SKM-1 treated with dmso at 0.1 percent for 144 hours (cell line): ENCODE measurements at regions not wholly inside any gene's neighbourhood (a gene's known extent, or its start where the extent isn't known, plus 50 kb on each side); places are given as distances from the start of the nearest gene placed in this dataset.

Experiments used
- DNase-seq: peaks from one replicate; lab custom pipeline; 2025; ENCODE audit not compliant: unreplicated experiment; lab: John Stamatoyannopoulos, UW

DNA sequence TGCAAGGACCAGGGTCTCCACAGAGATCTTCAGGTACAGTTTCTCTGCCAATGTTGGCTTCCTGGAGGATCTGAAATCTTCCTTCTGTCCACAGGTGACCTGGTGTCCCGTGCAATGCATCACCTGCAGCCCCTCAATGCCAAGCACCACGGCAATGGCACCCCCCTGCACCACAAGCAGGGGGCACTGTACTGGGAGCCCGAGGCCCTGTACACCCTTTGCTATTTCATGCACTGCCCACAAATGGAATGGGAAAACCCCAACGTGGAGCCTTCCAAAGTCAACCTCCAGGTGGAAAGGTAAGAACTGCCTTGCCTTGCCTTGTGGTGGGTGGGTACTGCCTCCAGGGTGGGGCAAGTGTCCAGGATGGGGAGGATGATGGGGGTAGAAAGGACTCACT, 141.8 kb upstream of the PWP1 start:
- no peak for DNase-seq

DNA sequence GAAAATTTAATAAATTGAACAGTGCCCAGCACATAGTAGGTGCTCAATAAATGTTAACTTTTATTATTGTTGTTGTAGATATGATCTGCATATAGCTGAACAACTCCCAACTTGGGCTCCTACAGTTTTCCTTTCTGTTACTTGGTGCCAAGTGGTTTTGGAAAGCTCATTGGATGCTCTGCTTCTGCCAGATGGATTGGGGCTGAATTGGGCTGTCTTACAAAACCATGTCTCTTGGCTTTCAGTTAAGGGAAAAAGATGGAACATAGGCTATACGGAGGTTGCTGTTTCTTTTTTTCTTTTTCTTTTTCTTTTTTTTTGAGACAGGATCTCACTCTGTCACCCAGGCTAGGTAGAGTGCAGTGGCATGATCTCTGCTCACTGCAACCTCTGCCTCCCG, 140.7 kb upstream of the PWP1 start:
- no peak for DNase-seq

GRCh38 chr12:107545737-107546353, 139.8 kb upstream of the PWP1 start:
- no peak for DNase-seq

DNA sequence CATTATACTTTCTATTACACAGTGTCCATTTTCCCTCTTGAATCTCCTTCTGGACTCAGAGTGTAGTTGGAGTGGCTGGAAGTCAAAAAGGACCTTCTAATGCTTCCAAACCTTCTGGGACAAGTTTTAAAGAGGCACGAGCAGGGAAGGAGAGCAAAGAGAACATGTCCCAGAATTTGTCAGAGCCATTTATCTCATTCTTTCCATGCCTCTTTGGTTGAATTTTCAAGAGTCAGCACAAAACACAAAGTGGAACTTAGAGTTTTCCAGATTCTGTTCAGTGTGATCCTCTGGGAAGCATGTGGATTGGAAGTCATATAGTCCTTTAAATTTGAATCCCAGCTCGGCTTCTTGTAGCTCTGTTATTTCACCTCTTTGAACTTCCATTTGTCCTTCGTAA, 138.2 kb upstream of the PWP1 start:
- DNase-seq = no peak

GRCh38 chr12:107549651-107550480, 135.7 kb upstream of the PWP1 start:
- no peak for DNase-seq

DNA sequence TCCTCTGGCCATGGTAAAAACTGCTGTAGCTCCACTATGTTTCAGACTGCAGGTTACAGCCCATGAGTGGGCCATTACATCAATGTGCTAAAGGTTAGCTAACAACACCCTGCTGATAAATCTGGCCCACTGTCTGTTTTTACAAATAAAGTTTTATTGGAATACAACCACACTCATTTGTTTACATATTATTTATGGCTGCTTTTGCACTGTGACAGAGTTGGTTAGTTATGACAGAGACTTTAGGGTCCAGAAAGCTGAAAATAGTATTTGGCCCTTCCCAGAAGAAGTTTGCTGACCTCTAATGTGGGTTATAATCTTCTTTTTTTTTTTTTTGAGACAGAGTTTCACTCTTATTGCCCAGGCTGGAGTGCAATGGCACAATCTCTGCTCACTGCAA, 134.2 kb upstream of the PWP1 start:
- DNase-seq = no peak

DNA sequence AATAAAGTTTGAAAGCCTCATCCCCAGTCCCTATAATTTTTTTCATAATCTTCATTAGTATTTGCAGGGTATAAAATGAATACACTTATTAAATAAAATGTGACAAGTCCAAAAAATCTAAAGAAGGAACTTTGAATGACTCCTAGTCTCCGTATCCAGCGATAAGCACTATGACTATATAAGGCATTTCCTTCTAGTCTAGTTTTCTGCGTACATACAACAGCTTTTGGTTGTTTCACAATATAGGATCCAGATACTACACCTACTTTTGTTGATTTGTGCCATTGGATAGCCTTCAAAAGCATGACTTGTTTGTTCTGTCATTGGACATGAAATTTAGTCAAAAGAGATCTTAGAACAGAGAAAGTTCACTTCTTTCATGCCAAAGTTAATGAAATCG, 133.3 kb upstream of the PWP1 start:
- no peak for DNase-seq

DNA sequence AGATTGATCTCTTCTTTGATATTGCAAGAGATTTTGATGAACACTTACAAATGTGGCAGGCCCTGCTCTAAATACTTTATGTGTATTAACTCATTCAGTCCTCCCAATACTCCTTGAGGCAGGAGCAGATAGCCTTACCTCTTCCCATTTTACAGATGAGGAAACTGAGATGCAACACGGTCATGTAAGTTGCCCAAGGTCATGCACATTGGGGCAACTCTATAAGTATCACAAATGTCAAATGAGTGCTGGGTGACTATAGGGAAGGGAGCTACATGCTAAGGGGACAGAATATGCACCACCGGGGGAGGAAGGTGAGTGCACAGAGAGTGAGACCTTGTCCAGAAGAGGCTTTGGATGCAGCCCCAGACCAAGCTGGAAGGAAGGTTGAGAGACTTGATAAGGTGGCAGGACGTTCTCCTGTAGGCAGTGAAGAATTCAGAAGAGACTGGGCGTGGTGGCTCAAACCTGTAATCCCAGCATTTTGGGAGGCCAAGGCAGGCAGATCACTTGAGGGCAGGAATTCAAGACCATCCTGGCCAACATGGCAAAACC, 132.3 kb upstream of the PWP1 start:
- DNase-seq = no peak

- no peak for DNase-seq
These were observed 130.7 kb upstream of the PWP1 start for GRCh38 chr12:107554941-107555340.

DNA sequence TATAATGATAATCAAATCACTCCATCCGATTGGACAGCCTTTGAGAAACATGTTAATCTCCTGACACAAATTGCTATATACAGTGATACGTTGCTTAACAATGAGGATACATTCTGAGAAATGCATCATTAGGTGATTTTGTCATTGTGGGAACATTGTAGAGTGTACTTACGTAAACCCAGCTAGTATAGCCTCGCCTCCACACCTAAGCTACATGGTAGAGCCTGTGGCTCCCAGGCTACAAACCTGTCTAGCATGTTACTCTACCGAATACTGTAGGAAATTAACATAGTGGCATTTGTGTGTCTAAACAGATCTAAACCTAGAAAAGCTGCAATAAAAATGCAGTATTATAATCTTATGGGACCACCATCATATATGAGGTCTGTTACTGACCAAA, 128.6 kb upstream of the PWP1 start:
- DNase-seq = no peak

GRCh38 chr12:107557589-107558100, 128.0 kb upstream of the PWP1 start:
- no peak for DNase-seq

GRCh38 chr12:107558141-107558815, 127.3 kb upstream of the PWP1 start:
- no peak for DNase-seq

- DNase-seq = no peak
These were observed 126.7 kb upstream of the PWP1 start for GRCh38 chr12:107558816-107559382.

GRCh38 chr12:107560165-107560898, 125.3 kb upstream of the PWP1 start:
- no peak for DNase-seq

DNA sequence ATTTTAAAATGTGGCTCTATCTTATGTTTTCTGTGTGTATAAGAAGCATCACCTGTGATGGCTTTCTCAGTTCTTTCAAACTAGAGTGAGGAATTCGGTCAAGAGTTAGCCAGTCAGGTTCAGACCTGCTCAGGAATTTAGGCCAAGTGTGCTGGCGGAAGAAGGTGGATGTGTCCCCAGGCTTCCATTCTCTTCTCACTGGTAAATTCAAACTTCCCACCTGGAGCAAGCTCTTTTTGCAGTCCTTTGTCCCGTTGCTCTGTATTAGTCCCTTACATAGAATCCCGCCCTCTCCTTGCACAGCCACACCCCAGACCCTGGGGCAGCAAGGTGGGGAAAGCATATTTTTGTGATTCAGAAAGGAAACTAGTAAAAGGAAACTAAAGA, 124.7 kb upstream of the PWP1 start:
- no peak for DNase-seq

DNA sequence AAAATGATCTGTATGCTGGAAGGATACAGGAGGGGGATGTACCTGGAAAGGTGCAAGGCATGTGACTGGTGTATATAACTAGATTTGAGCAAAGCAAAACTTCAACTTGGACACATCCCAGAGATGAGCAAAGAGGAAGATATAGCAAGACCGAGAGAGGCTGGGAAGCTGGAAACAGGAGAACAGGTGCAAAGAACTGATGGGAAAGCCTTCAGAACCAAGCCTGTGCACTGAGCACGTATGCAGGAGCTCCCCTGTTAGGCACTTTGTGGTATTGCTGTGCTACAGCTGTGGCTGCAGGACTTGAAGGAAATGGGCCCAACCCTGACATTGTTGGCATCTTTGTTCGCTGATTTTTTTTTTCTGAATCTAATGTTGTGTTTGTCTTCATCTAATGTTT, 120.7 kb upstream of the PWP1 start:
- DNase-seq = no peak

GRCh38 chr12:107565551-107565950, 120.0 kb upstream of the PWP1 start:
- DNase-seq = no peak

- DNase-seq = no peak
These were observed 117.6 kb upstream of the PWP1 start for GRCh38 chr12:107567876-107568619.

DNA sequence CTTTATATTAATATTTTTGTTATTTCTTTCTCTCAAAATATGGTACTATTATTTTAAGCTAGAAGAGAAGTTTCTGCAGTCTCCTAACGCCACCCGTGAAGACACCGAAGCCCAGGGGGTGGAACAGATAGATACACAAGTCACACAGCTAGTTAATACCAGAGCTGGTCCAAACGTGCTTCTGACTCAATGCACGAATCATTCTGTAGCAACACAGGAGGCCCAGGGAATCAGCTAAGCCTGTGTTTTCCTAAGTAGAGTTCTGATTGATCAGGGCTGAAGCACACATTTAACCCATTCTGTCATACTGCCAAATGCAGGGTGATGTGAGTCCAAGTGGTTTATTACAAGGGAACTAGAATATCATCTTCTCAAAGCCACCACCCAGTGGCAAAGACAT, 116.9 kb upstream of the PWP1 start:
- no peak for DNase-seq

DNA sequence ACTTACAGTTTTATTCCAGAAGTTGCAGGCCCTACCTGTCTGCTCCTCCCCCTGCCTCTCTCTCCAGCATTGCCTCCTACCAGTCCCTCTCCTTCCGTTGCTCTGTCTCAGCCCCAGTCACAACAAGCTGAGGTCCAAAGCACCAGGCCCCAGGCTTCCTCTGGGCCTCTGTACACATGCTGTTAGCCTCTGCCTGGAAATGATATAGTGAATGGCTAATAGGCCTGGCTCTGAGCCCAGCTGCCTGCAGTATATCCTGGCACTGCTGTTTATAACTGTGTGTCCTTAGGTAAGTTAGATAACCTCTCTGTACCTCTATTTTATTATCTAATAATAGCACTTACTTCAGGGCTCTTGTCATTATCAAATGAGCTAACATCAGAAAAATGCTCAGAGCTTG, 114.9 kb upstream of the PWP1 start:
- no peak for DNase-seq
